Heart right ventricle (tissue), 16 donors: ENCODE measurements at regions not wholly inside any gene's neighbourhood (a gene's known extent, or its start where the extent isn't known, plus 50 kb on each side); places are given as distances from the start of the nearest gene placed in this dataset.
A peak's percentile ranks its signal among the peaks of the same experiment; 100 is the strongest.

Experiments used
- ATAC-seq, 8 donors: fragments of 200-7000 bp; cut with Tn5 transposase; one replicate each; pipeline ENCODE4 v1.9.1; 2020; ENCODE audit warnings: mild to moderate bottlenecking in 8 of 8, moderate library complexity in 8 of 8, moderate number of reproducible peaks in 1 of 8
- DNase-seq, 2 donors: peaks; one replicate each; pipeline ENCODE4 v3.0.0-alpha.2; 2020
- H3K27ac ChIP-seq, 10 donors: fragments of 200-600 bp; sonication (generic) in 2 of 10; one replicate each; pipeline versions ENCODE4 v1.5.0 to v1.8.0; 2020 to 2022; ENCODE audit warnings: mild to moderate bottlenecking in 3 of 10
- H3K27me3 ChIP-seq, 7 donors: fragments of 200-600 bp; one replicate each; pipeline ENCODE4 v1.8.0; 2021 to 2022; ENCODE audit warnings: mild to moderate bottlenecking in 2 of 7
- H3K36me3 ChIP-seq, 9 donors: fragments of 200-600 bp; sonication (generic) in 1 of 9; one replicate each; pipeline versions ENCODE4 v1.5.0 to v1.8.0; 2020 to 2022; ENCODE audit warnings: mild to moderate bottlenecking in 2 of 9
- H3K4me1 ChIP-seq, 9 donors: fragments of 200-600 bp; sonication (generic) in 1 of 9; one replicate each; pipeline versions ENCODE4 v1.5.0 to v1.8.0; 2020 to 2022; ENCODE audit warnings: mild to moderate bottlenecking in 4 of 9
- H3K4me3 ChIP-seq, 10 donors: fragments of 200-600 bp; sonication (generic) in 2 of 10; one replicate each; pipeline versions ENCODE4 v1.5.0 to v1.8.0; 2020 to 2022; ENCODE audit warnings: mild to moderate bottlenecking in 7 of 10, moderate library complexity in 2 of 10
- H3K9me3 ChIP-seq, 11 donors: fragments of 200-600 bp in 10 of 11; sonication (generic) in 2 of 11; one replicate each; pipeline versions ENCODE4 v1.5.0 to v1.8.0; 2013 to 2022; ENCODE audit warnings: mild to moderate bottlenecking in 2 of 11, control low read depth in 1 of 11, moderate library complexity in 1 of 11
- CTCF ChIP-seq, 9 donors: fragments of 200-600 bp; sonication (generic) in 2 of 9; IDR thresholded peaks; one replicate each; pipeline versions ENCODE4 v1.5.0 to v1.8.0; 2021 to 2022; ENCODE audit warnings: antibody characterized with exemption in 9 of 9, mild to moderate bottlenecking in 5 of 9, moderate library complexity in 1 of 9
- WGBS, 2 donors: extraction: QIAGEN DNeasy Blood & Tissue Kit; methylation state at CpG; one replicate each; pipeline ENCODE4 v1.1.7; 2013; ENCODE audit warnings: inconsistent platforms in 1 of 2; 5-methylcytosine and 5-hydroxymethylcytosine counted together
- intact Hi-C, 10 donors: fragments of 100-400 bp; cut with DNase I; formaldehyde crosslinking; loops; one replicate each; pipeline versions ENCODE4 v1.11.1 to v1.14.2; 2022
- donor health status: Arrhythmogenic right ventricular cardiomyopathy.
- donor health status: ischemic (EF 13 %, LVEDD 7.1; RV severe dilation, severe dysfunction).
- donor health status: healthy with polysubstance abuse.
- donor health status: DM: no; HTN: yes; CAD: no.
- donor health status: DM: no; HTN: no; CAD: no.
- donor health status: ischemic (EF 25% LVEDD 6.9; RV normal size, moderate dysfunction).
- donor health status: ischemic (EF 25% LVEDD 5.7; RV mildly dilated, moderate dysfunction).
- donor health status: healthy.
- donor health status: DM: yes; HTN: yes; CAD: no.
- donor health status: Ischemic cardiomyopathy.
- donor health status: ischemic (EF 35%, LVEDD 5.7; RV mildly dilated, moderate dysfunction).
- donor health status: nonischemic (EF 11% LVEDD 7.7; RV severe dilation, severe dysfunction).
- donor health status: DM: yes; HTN: yes; CAD: no.
- donor health status: PGD.
- donor health status: ischemic (EF 29% LVEDD 5.4; RV normal size, mild dysfunction).
- donor health status: nonischemic (EF 23%, LVEDD 6.1; RV moderate dilation, normal function).

DNA sequence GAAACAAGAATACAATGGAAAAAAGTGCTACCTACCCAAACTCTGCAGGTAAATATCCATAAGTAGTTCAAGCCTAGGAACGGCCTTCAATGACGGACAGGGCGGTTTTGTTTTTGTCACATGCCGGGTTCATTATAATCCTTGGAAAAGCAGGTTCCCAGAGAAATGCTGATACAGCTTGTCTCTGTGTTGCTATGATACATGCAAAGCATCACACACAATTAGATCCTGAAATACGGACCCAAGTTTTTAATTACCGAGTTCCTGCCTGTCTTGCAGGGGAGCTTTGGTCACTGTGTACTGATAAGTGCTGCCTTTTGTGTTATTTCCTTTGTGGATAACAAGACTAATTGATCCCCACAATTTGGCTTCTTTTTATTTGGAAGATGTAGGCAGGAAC lies 217.4 kb downstream of the HAPSTR1 start:
- Histone ChIP-seq H3K27me3 (no peaks in the 10 kb centered on the region), H3K4me3 (no peak overlapping the region), H3K27ac (no peak overlapping the region), H3K36me3 (no peaks in the 10 kb centered on the region), H3K9me3 (no peaks in the 10 kb centered on the region), H3K4me1 (peaks cover 0 to 16% (median 0%) of the 10 kb centered on the region in 9 donors)
- no peak for TF ChIP-seq CTCF (IDR thresholded peaks at IDR 0.05)
- DNase-seq (no peak), ATAC-seq (no peak)
- WGBS, 2 donors = 43 to 66% methylated on average over 6 of the region's 6 CpGs
- intact Hi-C loops = loop anchor here in 1 of 10 donors (10.0 kb wide), 1 partner anchor 196 kb away; no protein-coding TSS in a partner anchor

DNA sequence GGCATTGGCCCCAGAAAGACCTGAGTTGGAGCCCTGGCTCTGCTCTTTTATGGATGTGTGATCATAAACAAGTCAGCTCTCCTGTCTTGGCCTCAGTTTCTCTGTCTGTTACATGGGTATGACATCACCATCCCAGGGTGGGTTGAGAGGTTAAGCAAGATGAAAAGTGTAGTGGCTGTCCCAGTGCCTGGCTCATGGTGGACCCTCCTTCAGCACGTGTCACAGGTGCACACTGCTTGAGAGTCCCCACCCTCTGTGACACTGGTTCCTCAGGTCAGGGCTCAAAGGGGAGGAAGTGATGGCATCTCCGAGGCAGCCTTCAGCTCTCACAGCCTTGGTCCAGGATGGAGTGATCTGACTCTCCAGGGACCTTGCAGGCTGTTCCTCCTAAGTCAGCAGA lies 218.4 kb downstream of the HAPSTR1 start:
- peak in 1 of 8 donors; percentile 29 for ATAC-seq
- intact Hi-C loops = loop anchor here in 2 of 10 donors (5.0 to 10.0 kb wide), 2 partner anchors 62 to 195 kb away; no protein-coding TSS in a partner anchor
- no peak overlapping the region for H3K27ac ChIP-seq
- H3K36me3 ChIP-seq = no peaks in the 10 kb centered on the region
- H3K27me3 ChIP-seq = no peaks in the 10 kb centered on the region
- 49 to 67% methylated on average over 2 of the region's 2 CpGs for WGBS, 2 donors
- peaks cover 0 to 16% (median 0%) of the 10 kb centered on the region in 9 donors for H3K4me1 ChIP-seq
- H3K4me3 ChIP-seq = no peak overlapping the region
- TF ChIP-seq CTCF (IDR thresholded peaks at IDR 0.05) = no peak
- peaks cover 0 to 3% (median 0%) of the 10 kb centered on the region in 11 donors for H3K9me3 ChIP-seq
- DNase-seq = no peak

DNA sequence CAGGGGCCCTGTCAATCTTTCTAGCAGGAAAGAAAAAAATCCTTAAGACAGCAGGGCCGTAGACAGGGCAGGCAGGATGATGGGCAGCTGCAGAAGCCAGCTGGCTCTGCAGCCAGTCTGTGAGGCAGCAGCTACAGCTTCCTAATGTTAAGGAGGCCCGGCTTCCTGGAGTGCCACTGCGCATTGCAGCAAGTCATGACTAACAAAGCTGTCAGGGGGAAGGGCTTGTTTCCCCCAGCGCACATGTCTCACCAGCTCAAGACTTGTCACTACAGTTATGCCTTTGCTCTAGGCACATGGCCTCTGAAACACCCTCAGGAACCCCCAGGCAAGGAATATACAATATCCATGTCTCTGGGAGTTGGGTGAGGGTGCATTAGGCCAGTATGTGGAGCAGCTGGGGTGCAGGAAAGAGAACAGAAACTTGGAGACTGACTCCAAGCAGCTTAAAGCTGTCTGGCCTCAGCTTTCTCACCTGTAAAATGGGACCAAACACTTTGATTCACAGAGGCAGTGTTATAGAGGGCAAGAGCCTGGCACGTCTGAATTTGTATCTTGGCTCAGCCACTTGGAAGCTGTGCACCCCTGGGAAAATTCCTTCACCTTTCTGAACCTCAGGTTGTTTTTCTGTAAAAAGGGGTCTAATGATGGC lies 220.0 kb downstream of the HAPSTR1 start:
- H3K36me3 ChIP-seq = no peaks in the 10 kb centered on the region
- 29 to 33% methylated on average over 5 of the region's 5 CpGs for WGBS, 2 donors
- H3K27ac ChIP-seq = no peak overlapping the region
- peaks cover 0 to 15% (median 3%) of the 10 kb centered on the region in 11 donors for H3K9me3 ChIP-seq
- no peak overlapping the region for H3K4me3 ChIP-seq
- intact Hi-C loops = loop anchor here in 1 of 10 donors (5.0 kb wide), 1 partner anchor 61 kb away; no protein-coding TSS in a partner anchor
- no peak for DNase-seq
- no peak for TF ChIP-seq CTCF (IDR thresholded peaks at IDR 0.05)
- peak in 2 of 8 donors; percentile 52 to 75 for ATAC-seq
- H3K27me3 ChIP-seq = no peaks in the 10 kb centered on the region
- peaks cover 0 to 16% (median 0%) of the 10 kb centered on the region in 9 donors for H3K4me1 ChIP-seq

- no peak overlapping the region for H3K27ac ChIP-seq
- no peak for DNase-seq
- no peaks in the 10 kb centered on the region for H3K4me1 ChIP-seq
- peaks cover 0 to 25% (median 3%) of the 10 kb centered on the region in 11 donors for H3K9me3 ChIP-seq
- H3K27me3 ChIP-seq = no peaks in the 10 kb centered on the region
- ATAC-seq = no peak
- no peaks in the 10 kb centered on the region for H3K36me3 ChIP-seq
- TF ChIP-seq CTCF (IDR thresholded peaks at IDR 0.05) = no peak
- H3K4me3 ChIP-seq = no peak overlapping the region
- intact Hi-C loops = no loop called here
Measured at GRCh38 chr16:9316008-9316407, 224.6 kb downstream of the HAPSTR1 start.
